ENCODE measurements at regions not wholly inside any gene's neighbourhood (a gene's known extent, or its start where the extent isn't known, plus 50 kb on each side); places are given as distances from the start of the nearest gene placed in this dataset.

DNA sequence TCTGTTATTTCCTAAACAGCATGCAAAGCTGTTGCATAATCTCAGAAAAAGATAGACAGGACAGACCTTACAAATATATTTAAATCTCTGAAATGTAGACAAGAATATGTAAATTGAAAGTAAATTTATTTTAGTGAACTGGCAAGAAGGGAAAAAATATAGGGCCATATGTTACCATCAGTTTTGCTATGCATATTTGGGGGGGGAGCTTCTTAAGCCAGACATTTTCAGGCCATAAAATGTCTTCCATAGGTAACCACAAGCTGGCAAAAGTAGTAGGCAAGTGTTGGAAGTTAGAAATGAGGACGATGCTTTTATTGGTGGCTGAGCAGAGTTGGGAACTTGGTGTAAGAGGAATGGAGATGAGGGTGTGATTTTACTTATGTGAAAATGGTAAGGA, 272.0 kb upstream of the CXXC4 start:
- DNase-seq = no peak

- no peak for DNase-seq
Measured at GRCh38 chr4:104772849-104773248, 278.2 kb upstream of the CXXC4 start.

- DNase-seq = peak in 1 of 56 donors; percentile 0
Measured at GRCh38 chr4:104795264-104795939, 300.7 kb upstream of the CXXC4 start.

- no peak for DNase-seq
Measured at GRCh38 chr4:104811727-104812126, 317.0 kb upstream of the CXXC4 start.

DNA sequence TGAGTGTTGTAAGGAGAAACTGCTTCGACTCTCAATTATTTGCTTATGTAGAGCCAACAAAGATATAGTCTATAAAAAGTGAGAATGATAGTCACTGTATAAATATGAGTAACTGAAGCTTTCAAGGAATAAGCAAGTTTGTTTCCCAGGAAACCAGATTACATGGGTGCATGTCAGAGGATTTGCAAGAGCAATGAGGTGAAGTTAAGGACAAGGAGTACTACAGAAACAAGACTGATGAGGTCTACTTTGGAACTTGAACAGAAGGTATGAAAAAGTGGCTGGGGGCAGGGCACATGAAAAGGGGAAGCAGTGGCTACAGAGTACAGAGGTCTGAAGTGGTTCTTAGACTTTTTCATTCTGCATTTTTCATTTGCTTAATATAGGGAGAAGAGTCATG, 321.0 kb upstream of the CXXC4 start:
- DNase-seq = no peak

DNA sequence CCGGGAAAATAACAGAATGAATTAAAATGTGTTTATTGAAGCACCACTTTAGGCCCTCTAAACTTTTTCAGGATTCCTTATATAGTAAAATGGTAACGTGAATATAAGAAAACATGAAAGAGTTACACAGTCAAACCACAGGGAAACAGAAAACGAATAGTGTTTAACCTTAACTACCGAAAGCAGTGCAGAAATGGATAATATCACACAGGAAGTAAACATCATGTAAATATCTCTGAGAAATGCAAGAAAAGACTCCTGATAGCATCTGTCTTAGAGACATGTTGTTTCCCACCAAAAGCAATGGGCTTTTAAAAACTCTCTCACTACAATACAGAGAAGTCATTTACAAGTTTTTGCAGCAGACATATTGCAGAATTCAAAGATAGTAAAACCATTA, 323.9 kb upstream of the CXXC4 start:
- no peak for DNase-seq

- no peak for DNase-seq
Measured at GRCh38 chr4:104826171-104826570, 320.5 kb upstream of the TET2 start.

DNA sequence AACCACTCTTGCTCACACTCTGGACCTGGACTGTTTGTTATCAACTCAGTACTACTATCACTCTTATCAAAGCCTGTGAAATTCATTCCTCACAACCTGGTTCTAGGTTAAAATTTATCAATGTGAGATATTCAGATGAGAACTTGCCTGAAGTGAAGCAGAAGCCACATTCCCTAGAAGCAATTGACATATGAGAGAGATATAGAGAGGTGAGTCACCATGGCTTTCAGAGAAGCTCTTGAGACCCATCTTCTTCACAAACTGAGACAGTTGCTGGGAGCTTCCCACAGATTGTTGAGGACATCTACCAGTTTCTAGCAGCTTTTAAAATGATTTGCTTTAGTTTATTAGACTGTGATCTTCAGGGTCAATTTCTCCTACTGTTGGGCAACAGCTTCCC, 316.9 kb upstream of the TET2 start:
- DNase-seq = no peak

GRCh38 chr4:104848597-104849225, 298.0 kb upstream of the TET2 start:
- no peak for DNase-seq

- peak in 1 of 56 donors; percentile 2 for DNase-seq
Measured at GRCh38 chr4:104859601-104860237, 287.0 kb upstream of the TET2 start.

DNA sequence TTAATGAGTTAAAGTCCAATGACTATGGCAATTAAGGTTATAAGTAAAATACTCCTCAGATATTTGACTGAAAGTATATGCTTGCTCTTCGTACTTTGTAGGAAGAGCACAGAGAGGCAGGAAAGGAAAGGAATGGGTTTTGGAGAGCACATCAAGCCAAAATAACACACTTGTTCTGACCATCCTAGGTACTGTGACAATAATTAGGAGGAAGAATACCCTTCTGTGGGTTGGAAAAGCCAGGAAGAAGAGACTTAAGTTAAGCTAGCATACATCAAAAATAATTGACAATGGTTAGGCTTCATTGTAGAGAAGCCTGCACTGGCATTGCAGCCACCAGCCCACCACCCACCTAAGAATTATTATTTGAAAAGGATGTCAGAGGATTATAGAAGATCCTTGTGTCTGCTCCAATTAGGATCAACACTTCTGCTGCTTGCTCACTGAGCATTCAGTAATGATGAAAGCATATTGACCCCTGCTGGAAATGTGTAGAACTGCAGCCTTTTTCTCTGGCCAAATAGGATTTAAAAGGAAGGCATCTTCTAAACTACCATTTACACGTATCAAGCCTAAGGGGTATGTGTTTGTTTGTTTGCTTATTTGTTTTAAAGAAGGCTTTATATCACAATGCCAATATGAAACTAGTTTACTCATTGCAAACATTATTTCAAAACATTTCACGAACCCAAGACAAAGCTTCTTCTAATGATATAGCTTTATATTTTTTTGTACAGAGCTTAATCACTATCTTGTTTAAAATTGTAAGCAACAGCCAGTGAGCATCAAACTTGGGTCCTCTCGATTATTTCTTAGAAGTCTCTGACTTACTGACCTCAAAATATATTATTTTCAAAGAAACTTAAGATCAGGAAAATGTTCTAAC, 286.2 kb upstream of the TET2 start:
- DNase-seq = peak in 41 of 56 donors; percentile 1 to 88 (median 26)

GRCh38 chr4:104866809-104867208, 279.9 kb upstream of the TET2 start:
- DNase-seq = no peak

DNA sequence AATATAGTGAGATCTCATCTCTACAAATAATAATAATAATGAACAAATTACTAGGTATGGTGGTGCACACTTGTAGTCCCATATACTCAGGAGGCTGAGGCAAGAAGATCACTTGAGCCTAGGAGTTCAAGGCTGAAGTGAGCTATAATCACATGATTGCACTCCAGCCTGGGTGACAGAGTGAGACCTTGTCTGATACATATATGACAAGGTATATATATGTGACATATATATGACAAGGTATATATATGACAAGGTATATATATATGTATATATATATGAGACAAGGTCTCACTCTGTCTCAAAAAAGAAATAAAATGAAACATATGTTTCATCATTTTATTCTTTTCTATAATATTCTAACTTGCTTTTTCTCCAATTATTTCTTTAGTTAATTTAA, 278.1 kb upstream of the TET2 start:
- no peak for DNase-seq

GRCh38 chr4:104868958-104869357, 277.7 kb upstream of the TET2 start:
- DNase-seq = no peak

DNA sequence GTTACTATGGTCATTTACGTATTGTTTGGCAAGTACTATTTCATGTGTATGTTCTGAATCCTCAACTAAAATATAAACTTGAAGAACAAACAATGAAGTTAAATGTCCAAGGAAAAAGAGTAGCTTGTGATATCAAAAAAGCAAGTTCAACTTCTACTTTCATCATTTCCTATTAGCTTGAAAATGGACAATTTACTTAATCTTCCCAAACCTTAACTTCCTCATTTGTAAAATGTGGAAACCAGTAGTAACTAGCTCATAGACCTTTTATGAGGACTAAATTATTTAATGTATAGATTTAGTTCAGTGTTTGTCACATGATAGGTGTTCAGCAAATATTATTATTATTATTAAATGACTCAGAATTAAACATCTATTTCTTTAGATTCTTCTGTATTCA, 276.8 kb upstream of the TET2 start:
- no peak for DNase-seq

- DNase-seq = no peak
Measured at GRCh38 chr4:104870495-104871233, 276.0 kb upstream of the TET2 start.

- no peak for DNase-seq
Measured at GRCh38 chr4:104878936-104879335, 267.7 kb upstream of the TET2 start.

DNA sequence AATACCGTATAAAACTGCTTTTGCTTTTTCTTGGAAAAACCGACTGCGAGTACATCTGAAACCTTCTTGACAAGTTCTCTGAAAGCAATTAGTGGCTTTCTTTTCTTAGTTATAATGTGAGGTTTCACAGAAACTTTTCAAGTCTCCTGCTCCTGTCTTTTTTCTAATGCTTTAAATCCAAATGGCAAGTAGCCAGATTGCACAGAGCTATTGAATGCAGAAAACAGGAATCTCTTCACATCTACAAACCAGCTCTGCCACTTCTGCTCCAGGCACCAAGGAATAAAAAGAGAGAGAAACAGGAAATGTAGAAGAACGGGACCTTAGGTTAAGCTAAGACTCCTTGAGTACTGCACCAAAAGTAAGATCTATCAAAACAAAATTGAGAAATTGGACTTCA, 267.3 kb upstream of the TET2 start:
- no peak for DNase-seq

DNA sequence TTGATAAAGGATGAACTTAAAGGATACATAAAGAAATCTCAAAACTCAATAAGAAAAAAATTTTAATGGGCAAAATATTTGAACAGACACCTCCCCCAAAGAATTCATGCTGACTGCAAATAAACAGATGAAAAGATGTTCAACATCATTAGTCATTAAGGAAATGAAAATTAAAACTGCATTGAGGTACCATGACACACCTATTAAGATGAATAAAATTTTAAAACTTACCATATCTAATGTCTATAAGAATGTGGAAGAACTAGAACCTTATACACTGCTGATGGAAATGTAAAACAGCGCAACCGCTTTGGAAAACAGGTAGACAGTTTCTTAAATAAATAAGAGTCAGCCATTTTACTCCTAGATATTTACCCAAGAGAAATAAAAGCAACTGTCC, 266.8 kb upstream of the TET2 start:
- no peak for DNase-seq

GRCh38 chr4:104881136-104881886, 265.4 kb upstream of the TET2 start:
- DNase-seq = no peak

All from amygdala (tissue), 56 donors.